ENCODE measurements at regions not wholly inside any gene's neighbourhood (a gene's known extent, or its start where the extent isn't known, plus 50 kb on each side); places are given as distances from the start of the nearest gene placed in this dataset.

- no peaks in the 10 kb centered on the region for H3F3A ChIP-seq (ENCODE audit: insufficient read depth, low read depth)
These were observed 141.4 kb upstream of the DGKB start for GRCh38 chr7:15043931-15044330.

GRCh38 chr7:15042285-15043065, 139.9 kb upstream of the DGKB start:
- TF ChIP-seq, protein P1, sequence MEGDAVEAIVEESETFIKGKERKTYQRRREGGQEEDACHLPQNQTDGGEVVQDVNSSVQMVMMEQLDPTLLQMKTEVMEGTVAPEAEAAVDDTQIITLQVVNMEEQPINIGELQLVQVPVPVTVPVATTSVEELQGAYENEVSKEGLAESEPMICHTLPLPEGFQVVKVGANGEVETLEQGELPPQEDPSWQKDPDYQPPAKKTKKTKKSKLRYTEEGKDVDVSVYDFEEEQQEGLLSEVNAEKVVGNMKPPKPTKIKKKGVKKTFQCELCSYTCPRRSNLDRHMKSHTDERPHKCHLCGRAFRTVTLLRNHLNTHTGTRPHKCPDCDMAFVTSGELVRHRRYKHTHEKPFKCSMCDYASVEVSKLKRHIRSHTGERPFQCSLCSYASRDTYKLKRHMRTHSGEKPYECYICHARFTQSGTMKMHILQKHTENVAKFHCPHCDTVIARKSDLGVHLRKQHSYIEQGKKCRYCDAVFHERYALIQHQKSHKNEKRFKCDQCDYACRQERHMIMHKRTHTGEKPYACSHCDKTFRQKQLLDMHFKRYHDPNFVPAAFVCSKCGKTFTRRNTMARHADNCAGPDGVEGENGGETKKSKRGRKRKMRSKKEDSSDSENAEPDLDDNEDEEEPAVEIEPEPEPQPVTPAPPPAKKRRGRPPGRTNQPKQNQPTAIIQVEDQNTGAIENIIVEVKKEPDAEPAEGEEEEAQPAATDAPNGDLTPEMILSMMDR (conservative IDR thresholded peaks at IDR 0.05): no peak
- no peak for TF ChIP-seq EZH2 (IDR thresholded peaks at IDR 0.05; ENCODE audit: low read depth)
- H3K9me2 ChIP-seq (ENCODE audit: insufficient read depth): no peaks in the 10 kb centered on the region
- no peaks in the 10 kb centered on the region for H3K4me1 ChIP-seq (replicated peaks; ENCODE audit: insufficient read depth)
- no peaks in the 10 kb centered on the region for H3K79me2 ChIP-seq (ENCODE audit: low read depth)
- H3K4me2 ChIP-seq: no peak overlapping the region
- ChIA-PET POLR2A (ENCODE audit: unreplicated experiment) (no interaction called here), CTCF (no interaction called here)
- H3K27ac ChIP-seq: no peak overlapping the region
- no peaks in the 10 kb centered on the region for H3K27me3 ChIP-seq (ENCODE audit: insufficient read depth, low read depth)
- DNase-seq: no peak
- no peaks in the 10 kb centered on the region for H3F3A ChIP-seq (ENCODE audit: insufficient read depth, low read depth)
- H3K4me3 ChIP-seq: no peak overlapping the region
- intact Hi-C loops (cut with micrococcal nuclease; ENCODE audit: unreplicated experiment): no loop called here
- no peaks in the 10 kb centered on the region for H3K9me3 ChIP-seq (ENCODE audit: insufficient read depth, low read depth)
- H3K36me3 ChIP-seq (ENCODE audit: low read depth): no peaks in the 10 kb centered on the region
- H4K20me1 ChIP-seq (ENCODE audit: insufficient read depth): no peaks in the 10 kb centered on the region
- BruUV-seq (replicated peaks): no TSS peak
- no peak overlapping the region; the same call in 1 of the 2 replicates for H2AFZ ChIP-seq

More at GRCh38 chr7:15043931-15044330, 141.4 kb upstream of the DGKB start:
- Histone ChIP-seq H3K4me2 (no peak overlapping the region), H3K9me3 (ENCODE audit: insufficient read depth, low read depth) (no peaks in the 10 kb centered on the region), H3K27ac (no peak overlapping the region), H3K36me3 (ENCODE audit: low read depth) (no peaks in the 10 kb centered on the region), H3K4me1 (replicated peaks; ENCODE audit: insufficient read depth) (no peaks in the 10 kb centered on the region), H2AFZ (no peak overlapping the region), H4K20me1 (ENCODE audit: insufficient read depth) (no peaks in the 10 kb centered on the region), H3K79me2 (ENCODE audit: low read depth) (no peaks in the 10 kb centered on the region), H3K27me3 (ENCODE audit: insufficient read depth, low read depth) (no peaks in the 10 kb centered on the region), H3K9me2 (ENCODE audit: insufficient read depth) (no peaks in the 10 kb centered on the region), H3K4me3 (no peak overlapping the region)
- intact Hi-C loops (cut with micrococcal nuclease; ENCODE audit: unreplicated experiment): no loop called here
- no peak for DNase-seq
- no TSS peak for BruUV-seq (replicated peaks)
- POLR2A ChIA-PET (ENCODE audit: unreplicated experiment): no interaction called here
- CTCF ChIA-PET: no interaction called here
- TF ChIP-seq, protein P1 (conservative IDR thresholded peaks at IDR 0.05): no peak
- no peak for TF ChIP-seq EZH2 (IDR thresholded peaks at IDR 0.05; ENCODE audit: low read depth)

GRCh38 chr7:15041226-15041625, 138.7 kb upstream of the DGKB start:
- no peak overlapping the region for H3K4me3 ChIP-seq
- no peaks in the 10 kb centered on the region for H3K36me3 ChIP-seq (ENCODE audit: low read depth)
- TF ChIP-seq, protein P1 (conservative IDR thresholded peaks at IDR 0.05): no peak
- no peak for TF ChIP-seq EZH2 (IDR thresholded peaks at IDR 0.05; ENCODE audit: low read depth)
- no peaks in the 10 kb centered on the region for H3K9me3 ChIP-seq (ENCODE audit: insufficient read depth, low read depth)
- H3K79me2 ChIP-seq (ENCODE audit: low read depth): no peaks in the 10 kb centered on the region
- no peaks in the 10 kb centered on the region for H3K9me2 ChIP-seq (ENCODE audit: insufficient read depth)
- ChIA-PET CTCF (no interaction called here), POLR2A (ENCODE audit: unreplicated experiment) (no interaction called here)
- no TSS peak for BruUV-seq (replicated peaks)
- intact Hi-C loops (cut with micrococcal nuclease; ENCODE audit: unreplicated experiment): no loop called here
- no peak overlapping the region for H3K27ac ChIP-seq
- no peaks in the 10 kb centered on the region for H4K20me1 ChIP-seq (ENCODE audit: insufficient read depth)
- no peak overlapping the region for H3K4me2 ChIP-seq
- H3K27me3 ChIP-seq (ENCODE audit: insufficient read depth, low read depth): no peaks in the 10 kb centered on the region
- no peaks in the 10 kb centered on the region for H3K4me1 ChIP-seq (replicated peaks; ENCODE audit: insufficient read depth)
- no peak for DNase-seq
- H2AFZ ChIP-seq: no peak overlapping the region
- no peaks in the 10 kb centered on the region for H3F3A ChIP-seq (ENCODE audit: insufficient read depth, low read depth)
